CD8-positive, alpha-beta memory T cell (primary cell): ENCODE measurements at regions not wholly inside any gene's neighbourhood (a gene's known extent, or its start where the extent isn't known, plus 50 kb on each side); places are given as distances from the start of the nearest gene placed in this dataset.
A peak's percentile ranks its signal among the peaks of the same experiment; 100 is the strongest.

Experiments used
- CTCF ChIA-PET: fragments of 350-600 bp; sonication (Branson Sonifier 250); formaldehyde crosslinking; loops from one replicate; lab custom pipeline; 2021; ENCODE audit warnings: antibody characterized with exemption; lab: Charles Lee
- POLR2A ChIA-PET: fragments of 350-600 bp; sonication (Branson Sonifier 250); formaldehyde crosslinking; loops from one replicate; lab custom pipeline; 2021; ENCODE audit warnings: antibody characterized with exemption; lab: Charles Lee
- DNase-seq, 5 donors: peaks; one replicate each; pipeline versions ENCODE4 v3.0.0 to v3.0.0-alpha.2; 2020 to 2022; ENCODE audit warnings: mixed read lengths in 1 of 5
- H3K27ac ChIP-seq: one replicate; pipeline ENCODE4 v1.7.0; 2013; ENCODE audit warnings: low read depth, mild to moderate bottlenecking, low read length, moderate library complexity
- H3K27me3 ChIP-seq: 2 replicates; pipeline ENCODE4 v1.7.0; 2013; ENCODE audit warnings: low read length, mild to moderate bottlenecking; ENCODE audit not compliant: insufficient read depth, poor library complexity, severe bottlenecking
- H3K36me3 ChIP-seq: 2 replicates; pipeline ENCODE4 v1.7.0; 2013; ENCODE audit warnings: mild to moderate bottlenecking, low read length, moderate library complexity; ENCODE audit not compliant: insufficient read depth
- H3K4me1 ChIP-seq: 2 replicates; pipeline ENCODE4 v1.7.0; 2013; ENCODE audit warnings: mild to moderate bottlenecking, low read length, moderate library complexity; ENCODE audit not compliant: insufficient read depth
- H3K4me3 ChIP-seq: 2 replicates; pipeline ENCODE4 v1.7.0; 2013; ENCODE audit warnings: mild to moderate bottlenecking, low read length
- H3K9me3 ChIP-seq: 2 replicates; pipeline ENCODE4 v1.7.0; 2013; ENCODE audit warnings: mild to moderate bottlenecking, low read length
- H3K27ac Mint-ChIP-seq, 8 donors: one replicate each; pipeline ENCODE4 v1.8.0; 2020 to 2021; ENCODE audit warnings: mixed read lengths in 8 of 8, mild to moderate bottlenecking in 6 of 8, inconsistent platforms in 3 of 8, moderate library complexity in 3 of 8
- H3K27me3 Mint-ChIP-seq, 2 donors: one replicate each; pipeline ENCODE4 v1.8.0; 2020 to 2021; ENCODE audit warnings: mixed read lengths in 2 of 2, mild to moderate bottlenecking in 1 of 2, moderate library complexity in 1 of 2
- H3K36me3 Mint-ChIP-seq, 3 donors: one replicate each; pipeline ENCODE4 v1.8.0; 2020 to 2021; ENCODE audit warnings: mixed read lengths in 3 of 3, inconsistent platforms in 1 of 3, mild to moderate bottlenecking in 1 of 3
- H3K4me1 Mint-ChIP-seq, 3 donors: one replicate each; pipeline ENCODE4 v1.8.0; 2020 to 2021; ENCODE audit warnings: mixed read lengths in 3 of 3, inconsistent platforms in 1 of 3, mild to moderate bottlenecking in 1 of 3
- H3K4me3 Mint-ChIP-seq, 7 donors: one replicate each; pipeline ENCODE4 v1.8.0; 2020 to 2021; ENCODE audit warnings: mixed read lengths in 7 of 7, mild to moderate bottlenecking in 6 of 7, moderate library complexity in 4 of 7, inconsistent platforms in 2 of 7
- H3K9me3 Mint-ChIP-seq, 5 donors: one replicate each; pipeline ENCODE4 v1.8.0; 2020 to 2022; ENCODE audit warnings: mixed read lengths in 5 of 5, mild to moderate bottlenecking in 3 of 5, moderate library complexity in 2 of 5, inconsistent platforms in 1 of 5

GRCh38 chr6:143621876-143622605 is 55.7 kb upstream of the PHACTR2 start:
- POLR2A ChIA-PET, result no interaction called here
- no peaks in the 10 kb centered on the region for H3K36me3 ChIP-seq
- peaks cover 51 to 81% (median 77%) of the 10 kb centered on the region in 3 donors for H3K4me1 Mint-ChIP-seq
- CTCF ChIA-PET, result interaction anchor here (0.6 kb wide), 1 partner anchor 19 kb away, joined by 3 read pairs; no protein-coding TSS in a partner anchor
- H3K27ac Mint-ChIP-seq, result peak overlapping the region in 7 of 8 donors; percentile 1 to 93 (median 69)
- no peaks in the 10 kb centered on the region for H3K9me3 ChIP-seq
- H3K27ac ChIP-seq, result no peak overlapping the region
- no peak for DNase-seq
- H3K27me3 Mint-ChIP-seq, result no peaks in the 10 kb centered on the region
- no peaks in the 10 kb centered on the region for H3K4me1 ChIP-seq
- H3K9me3 Mint-ChIP-seq, result no peaks in the 10 kb centered on the region
- H3K27me3 ChIP-seq, result no peaks in the 10 kb centered on the region
- peak overlapping the region in 4 of 7 donors; percentile 2 to 53 (median 44) for H3K4me3 Mint-ChIP-seq
- peaks cover 0 to 3% (median 1%) of the 10 kb centered on the region in 3 donors for H3K36me3 Mint-ChIP-seq
- H3K4me3 ChIP-seq, result no peak overlapping the region

- Mint-ChIP-seq H3K27me3 (no peaks in the 10 kb centered on the region), H3K4me3 (peak overlapping the region in 3 of 7 donors; percentile 0 to 49 (median 1)), H3K27ac (peak overlapping the region in 6 of 8 donors; percentile 0 to 78 (median 70)), H3K9me3 (no peaks in the 10 kb centered on the region), H3K4me1 (peaks cover 54 to 81% (median 80%) of the 10 kb centered on the region in 3 donors), H3K36me3 (peaks cover 0 to 2% (median 1%) of the 10 kb centered on the region in 3 donors)
- no peak for DNase-seq
- Histone ChIP-seq H3K4me3 (no peak overlapping the region), H3K27me3 (no peaks in the 10 kb centered on the region), H3K36me3 (no peaks in the 10 kb centered on the region), H3K9me3 (no peaks in the 10 kb centered on the region), H3K4me1 (no peaks in the 10 kb centered on the region), H3K27ac (no peak overlapping the region)
- ChIA-PET CTCF (interaction anchor here (0.6 kb wide), 1 partner anchor 29 kb away, joined by 3 read pairs; no protein-coding TSS in a partner anchor), POLR2A (no interaction called here)
These were observed 56.4 kb upstream of the PHACTR2 start for GRCh38 chr6:143621159-143621873.

DNA sequence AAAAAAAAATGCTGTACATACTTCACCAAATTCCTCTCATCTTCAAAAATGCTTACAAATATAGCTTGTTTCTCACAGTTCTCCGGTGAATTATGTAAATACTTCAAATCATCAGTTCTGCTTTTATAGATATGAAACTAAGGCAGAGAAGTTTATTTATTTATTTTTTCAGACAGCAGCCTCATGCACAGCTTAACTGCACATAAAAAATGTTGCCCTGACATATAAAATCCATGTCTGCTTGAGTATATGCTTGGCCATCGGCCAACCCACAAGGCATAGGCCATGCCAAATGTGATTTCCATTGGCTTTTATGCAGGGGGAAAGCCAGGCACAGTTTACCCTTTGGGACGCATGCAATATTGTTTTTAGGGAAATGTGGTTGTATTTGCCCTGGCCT is 57.3 kb upstream of the PHACTR2 start:
- Histone ChIP-seq H3K36me3 (no peaks in the 10 kb centered on the region), H3K27ac (no peak overlapping the region), H3K4me3 (no peak overlapping the region), H3K9me3 (no peaks in the 10 kb centered on the region), H3K27me3 (no peaks in the 10 kb centered on the region), H3K4me1 (no peaks in the 10 kb centered on the region)
- POLR2A ChIA-PET, result no interaction called here
- no peak overlapping the region for H3K4me3 Mint-ChIP-seq
- no peak overlapping the region for H3K27ac Mint-ChIP-seq
- H3K9me3 Mint-ChIP-seq, result no peaks in the 10 kb centered on the region
- CTCF ChIA-PET, result no interaction called here
- no peak for DNase-seq
- peaks cover 52 to 79% (median 78%) of the 10 kb centered on the region in 3 donors for H3K4me1 Mint-ChIP-seq
- H3K27me3 Mint-ChIP-seq, result no peaks in the 10 kb centered on the region
- peaks cover 0 to 2% (median 1%) of the 10 kb centered on the region in 3 donors for H3K36me3 Mint-ChIP-seq

DNA sequence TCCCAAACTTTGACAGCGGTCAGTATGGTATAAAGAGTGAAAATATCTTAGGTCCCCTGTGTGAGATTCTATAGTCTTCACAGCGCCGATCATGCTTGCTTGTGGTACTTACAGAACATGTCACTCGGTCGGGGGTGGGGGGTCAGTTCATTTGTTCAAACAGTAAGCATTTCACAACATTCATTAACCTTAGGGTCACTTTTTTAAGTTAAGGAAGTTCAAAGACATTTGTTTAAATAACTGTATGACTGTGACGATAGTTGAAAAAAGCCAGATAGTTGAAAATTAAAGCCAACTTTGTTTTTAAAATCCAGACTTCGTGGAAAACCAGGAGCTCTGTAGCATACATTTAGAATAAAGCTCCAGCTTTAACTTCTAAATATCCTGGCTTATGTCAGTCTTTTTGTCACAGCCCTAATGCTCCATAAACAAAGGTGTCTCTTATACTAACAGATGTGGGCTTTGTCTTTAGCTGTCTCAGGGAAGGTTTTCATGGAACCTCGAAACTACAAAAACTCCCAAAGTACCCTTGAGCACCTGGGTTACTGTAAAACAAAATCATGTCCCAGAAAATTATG is 57.9 kb upstream of the PHACTR2 start:
- peaks cover 53 to 81% (median 79%) of the 10 kb centered on the region in 3 donors for H3K4me1 Mint-ChIP-seq
- no peak overlapping the region for H3K27ac ChIP-seq
- H3K4me3 ChIP-seq, result no peak overlapping the region
- no peaks in the 10 kb centered on the region for H3K36me3 ChIP-seq
- H3K27ac Mint-ChIP-seq, result peak overlapping the region in 3 of 8 donors; percentile 5 to 27 (median 8)
- H3K27me3 Mint-ChIP-seq, result no peaks in the 10 kb centered on the region
- ChIA-PET POLR2A (no interaction called here), CTCF (no interaction called here)
- no peak for DNase-seq
- H3K4me1 ChIP-seq, result no peaks in the 10 kb centered on the region
- H3K36me3 Mint-ChIP-seq, result peaks cover 0 to 2% (median 1%) of the 10 kb centered on the region in 3 donors
- H3K27me3 ChIP-seq, result no peaks in the 10 kb centered on the region
- no peaks in the 10 kb centered on the region for H3K9me3 Mint-ChIP-seq
- no peaks in the 10 kb centered on the region for H3K9me3 ChIP-seq
- H3K4me3 Mint-ChIP-seq, result no peak overlapping the region

GRCh38 chr6:143616741-143617140 is 61.0 kb upstream of the PHACTR2 start:
- Mint-ChIP-seq H3K36me3 (peaks cover 0 to 3% (median 2%) of the 10 kb centered on the region in 3 donors), H3K27me3 (no peaks in the 10 kb centered on the region), H3K27ac (peak overlapping the region in 3 of 8 donors; percentile 40 to 71 (median 44)), H3K4me3 (peak overlapping the region in 1 of 7 donors; percentile 27), H3K9me3 (no peaks in the 10 kb centered on the region), H3K4me1 (peaks cover 46 to 84% (median 83%) of the 10 kb centered on the region in 3 donors)
- ChIA-PET CTCF (interaction anchor here (1.9 kb wide), 1 partner anchor 12 kb away, joined by 4 read pairs; no protein-coding TSS in a partner anchor), POLR2A (no interaction called here)
- no peaks in the 10 kb centered on the region for H3K36me3 ChIP-seq
- H3K27ac ChIP-seq, result no peak overlapping the region
- no peaks in the 10 kb centered on the region for H3K4me1 ChIP-seq
- no peaks in the 10 kb centered on the region for H3K27me3 ChIP-seq
- no peak overlapping the region for H3K4me3 ChIP-seq
- DNase-seq, result no peak
- H3K9me3 ChIP-seq, result no peaks in the 10 kb centered on the region

GRCh38 chr6:143615785-143616184 is 62.0 kb upstream of the PHACTR2 start:
- ChIA-PET CTCF (interaction anchor here (1.9 kb wide), 1 partner anchor 11 kb away, joined by 4 read pairs; no protein-coding TSS in a partner anchor), POLR2A (interaction anchor here (0.6 kb wide), 1 partner anchor 46 kb away, joined by 4 read pairs; no protein-coding TSS in a partner anchor)
- Histone ChIP-seq H3K27ac (no peak overlapping the region), H3K9me3 (no peaks in the 10 kb centered on the region), H3K36me3 (no peaks in the 10 kb centered on the region), H3K4me3 (no peak overlapping the region), H3K27me3 (no peaks in the 10 kb centered on the region), H3K4me1 (no peaks in the 10 kb centered on the region)
- no peaks in the 10 kb centered on the region for H3K9me3 Mint-ChIP-seq
- H3K36me3 Mint-ChIP-seq, result peaks cover 0 to 2% (median 2%) of the 10 kb centered on the region in 3 donors
- no peak overlapping the region for H3K4me3 Mint-ChIP-seq
- DNase-seq, result no peak
- no peaks in the 10 kb centered on the region for H3K27me3 Mint-ChIP-seq
- peak overlapping the region in 1 of 8 donors; percentile 15 for H3K27ac Mint-ChIP-seq
- peaks cover 47 to 87% (median 79%) of the 10 kb centered on the region in 3 donors for H3K4me1 Mint-ChIP-seq

- DNase-seq, result no peak
- Mint-ChIP-seq H3K27me3 (no peaks in the 10 kb centered on the region), H3K4me1 (peaks cover 48 to 82% (median 76%) of the 10 kb centered on the region in 3 donors), H3K4me3 (peak overlapping the region in 3 of 7 donors; percentile 3 to 79 (median 34)), H3K36me3 (peaks cover 0 to 3% (median 2%) of the 10 kb centered on the region in 3 donors), H3K9me3 (no peaks in the 10 kb centered on the region), H3K27ac (peak overlapping the region in 4 of 8 donors; percentile 23 to 57 (median 43))
- Histone ChIP-seq H3K4me3 (no peak overlapping the region), H3K27me3 (no peaks in the 10 kb centered on the region), H3K4me1 (no peaks in the 10 kb centered on the region), H3K36me3 (no peaks in the 10 kb centered on the region), H3K27ac (no peak overlapping the region), H3K9me3 (no peaks in the 10 kb centered on the region)
- POLR2A ChIA-PET, result no interaction called here
- CTCF ChIA-PET, result no interaction called here
These were observed 63.5 kb upstream of the PHACTR2 start for GRCh38 chr6:143614235-143614634.
